HUES64 (cell line): ENCODE measurements at regions not wholly inside any gene's neighbourhood (a gene's known extent, or its start where the extent isn't known, plus 50 kb on each side); places are given as distances from the start of the nearest gene placed in this dataset.
"Not testable (repeated sequence)": the region's sequence is repeated elsewhere in the genome, so short reads cannot be mapped to it uniquely, and the experiment has no call there.

Source experiments
- H3K27ac ChIP-seq: 2 replicates; pipeline ENCODE4 v1.7.0; 2013; ENCODE audit warnings: low read depth, low read length, inconsistent platforms
- H3K27me3 ChIP-seq: 2 replicates; pipeline ENCODE4 v1.6.1; 2013; ENCODE audit warnings: mild to moderate bottlenecking, low read length; ENCODE audit not compliant: insufficient read depth
- H3K36me3 ChIP-seq: 2 replicates; pipeline ENCODE4 v1.6.1; 2013; ENCODE audit warnings: mild to moderate bottlenecking, low read length; ENCODE audit not compliant: insufficient read depth
- H3K4me1 ChIP-seq: 2 replicates; pipeline ENCODE4 v1.6.1; 2013; ENCODE audit warnings: mild to moderate bottlenecking, low read length, moderate library complexity; ENCODE audit not compliant: insufficient read depth
- H3K4me3 ChIP-seq: 2 replicates; pipeline ENCODE4 v1.5.1; 2013; ENCODE audit warnings: mild to moderate bottlenecking, low read length, moderate library complexity
- H3K9ac ChIP-seq: 2 replicates; pipeline ENCODE4 v1.6.1; 2013; ENCODE audit warnings: mild to moderate bottlenecking, low read depth, low read length
- H3K9me3 ChIP-seq: 2 replicates; pipeline ENCODE4 v1.6.1; 2013; ENCODE audit warnings: low read depth, low read length; ENCODE audit not compliant: insufficient read depth
- WGBS: fragments of 150-250, 120-280 bp; methylation state at CpG from one replicate; pipeline ENCODE4 v1.1.7; 2013; ENCODE audit warnings: missing lambda C conversion rate; 5-methylcytosine and 5-hydroxymethylcytosine counted together

GRCh38 chr10:64873959-64874358 lies 1352.8 kb downstream of the REEP3 start:
- H3K27ac ChIP-seq: no peak overlapping the region
- no peak overlapping the region for H3K4me3 ChIP-seq
- no peaks in the 10 kb centered on the region for H3K36me3 ChIP-seq
- WGBS: 94% methylated on average over 2 of the region's 2 CpGs
- no peaks in the 10 kb centered on the region for H3K9me3 ChIP-seq
- no peak overlapping the region for H3K9ac ChIP-seq
- no peaks in the 10 kb centered on the region for H3K27me3 ChIP-seq
- no peaks in the 10 kb centered on the region for H3K4me1 ChIP-seq

- no peaks in the 10 kb centered on the region for H3K4me1 ChIP-seq
- H3K9ac ChIP-seq: no peak overlapping the region
- H3K4me3 ChIP-seq: no peak overlapping the region
- H3K27ac ChIP-seq: no peak overlapping the region
- no peaks in the 10 kb centered on the region for H3K36me3 ChIP-seq
- H3K9me3 ChIP-seq: no peaks in the 10 kb centered on the region
- H3K27me3 ChIP-seq: no peaks in the 10 kb centered on the region
- WGBS: 89% methylated on average over 3 of the region's 3 CpGs
Measured at GRCh38 chr10:64880546-64880945, 1359.3 kb downstream of the REEP3 start.

- Histone ChIP-seq H3K36me3 (no peaks in the 10 kb centered on the region), H3K27ac (no peak overlapping the region), H3K9me3 (no peaks in the 10 kb centered on the region), H3K4me3 (no peak overlapping the region), H3K4me1 (no peaks in the 10 kb centered on the region), H3K27me3 (no peaks in the 10 kb centered on the region), H3K9ac (no peak overlapping the region)
Measured at GRCh38 chr10:64881257-64881656, 1360.1 kb downstream of the REEP3 start.

GRCh38 chr10:64896582-64896981 lies 1375.4 kb downstream of the REEP3 start:
- Histone ChIP-seq H3K36me3 (no peaks in the 10 kb centered on the region), H3K9ac (no peak overlapping the region), H3K4me3 (no peak overlapping the region), H3K27ac (no peak overlapping the region), H3K9me3 (peaks cover 6% of the 10 kb centered on the region; the same call in 1 of the 2 replicates), H3K4me1 (no peaks in the 10 kb centered on the region), H3K27me3 (no peaks in the 10 kb centered on the region)
- 88% methylated on average over 1 of the region's 1 CpG for WGBS

GRCh38 chr10:64906311-64906710 lies 1385.1 kb downstream of the REEP3 start:
- not testable (repeated sequence) for H3K27me3 ChIP-seq, H3K4me1 ChIP-seq, H3K9me3 ChIP-seq, H3K9ac ChIP-seq, H3K36me3 ChIP-seq, H3K4me3 ChIP-seq, H3K27ac ChIP-seq
- WGBS: 91% methylated on average over 2 of the region's 2 CpGs

GRCh38 chr10:64924306-64924705 lies 1403.1 kb downstream of the REEP3 start:
- H3K9ac ChIP-seq, H3K4me1 ChIP-seq, H3K9me3 ChIP-seq, H3K27ac ChIP-seq, H3K27me3 ChIP-seq, H3K36me3 ChIP-seq: not testable (repeated sequence)
- H3K4me3 ChIP-seq: peak overlapping the region; percentile 35
- WGBS: 74% methylated on average over 21 of the region's 21 CpGs

GRCh38 chr10:64952042-64952441 lies 1430.8 kb downstream of the REEP3 start:
- H3K9me3 ChIP-seq: peaks cover 5% of the 10 kb centered on the region
- no peaks in the 10 kb centered on the region for H3K36me3 ChIP-seq
- no peak overlapping the region for H3K4me3 ChIP-seq
- no peaks in the 10 kb centered on the region for H3K4me1 ChIP-seq
- 87% methylated on average over 2 of the region's 2 CpGs for WGBS
- no peak overlapping the region for H3K9ac ChIP-seq
- H3K27me3 ChIP-seq: no peaks in the 10 kb centered on the region
- no peak overlapping the region for H3K27ac ChIP-seq

- Histone ChIP-seq H3K27ac (no peak overlapping the region), H3K27me3 (no peaks in the 10 kb centered on the region), H3K4me3 (no peak overlapping the region), H3K9ac (no peak overlapping the region), H3K4me1 (no peaks in the 10 kb centered on the region), H3K9me3 (peaks cover 2% of the 10 kb centered on the region), H3K36me3 (no peaks in the 10 kb centered on the region)
- 100% methylated on average over 1 of the region's 1 CpG for WGBS
Measured at GRCh38 chr10:64956441-64956840, 1435.2 kb downstream of the REEP3 start.

- Histone ChIP-seq H3K4me1 (no peaks in the 10 kb centered on the region), H3K27ac (no peak overlapping the region), H3K36me3 (no peaks in the 10 kb centered on the region), H3K9ac (no peak overlapping the region), H3K27me3 (no peaks in the 10 kb centered on the region), H3K4me3 (no peak overlapping the region), H3K9me3 (peaks cover 5% of the 10 kb centered on the region)
- 96% methylated on average over 1 of the region's 1 CpG for WGBS
Measured at GRCh38 chr10:64959116-64959515, 1437.9 kb downstream of the REEP3 start.

- no peak overlapping the region for H3K27ac ChIP-seq
- H3K9me3 ChIP-seq: peaks cover 5% of the 10 kb centered on the region; the same call in 1 of the 2 replicates
- no peak overlapping the region for H3K9ac ChIP-seq
- no peaks in the 10 kb centered on the region for H3K36me3 ChIP-seq
- WGBS: 86% methylated on average over 1 of the region's 2 CpGs
- H3K4me3 ChIP-seq: no peak overlapping the region
- H3K27me3 ChIP-seq: no peaks in the 10 kb centered on the region
- H3K4me1 ChIP-seq: no peaks in the 10 kb centered on the region
Measured at GRCh38 chr10:64959883-64960282, 1438.7 kb downstream of the REEP3 start.

GRCh38 chr10:64973391-64973790 lies 1452.2 kb downstream of the REEP3 start:
- no peaks in the 10 kb centered on the region for H3K9me3 ChIP-seq
- no peak overlapping the region for H3K27ac ChIP-seq
- no peaks in the 10 kb centered on the region for H3K27me3 ChIP-seq
- peaks cover 5% of the 10 kb centered on the region; the same call in 1 of the 2 replicates for H3K4me1 ChIP-seq
- WGBS: 65% methylated on average over 2 of the region's 2 CpGs
- no peak overlapping the region for H3K4me3 ChIP-seq
- no peaks in the 10 kb centered on the region for H3K36me3 ChIP-seq
- H3K9ac ChIP-seq: no peak overlapping the region

- Histone ChIP-seq H3K27me3 (no peaks in the 10 kb centered on the region), H3K36me3 (no peaks in the 10 kb centered on the region), H3K4me3 (no peak overlapping the region), H3K4me1 (peaks cover 5% of the 10 kb centered on the region; the same call in 1 of the 2 replicates), H3K9ac (no peak overlapping the region), H3K27ac (no peak overlapping the region), H3K9me3 (no peaks in the 10 kb centered on the region)
- 94% methylated on average over 2 of the region's 2 CpGs for WGBS
Measured at GRCh38 chr10:64976150-64976549, 1454.9 kb downstream of the REEP3 start.
